HepG2 (cell line): ENCODE measurements at regions not wholly inside any gene's neighbourhood (a gene's known extent, or its start where the extent isn't known, plus 50 kb on each side); places are given as distances from the start of the nearest gene placed in this dataset.

Source experiments
- BRCA1 ChIP-seq: sonication (generic); formaldehyde crosslinking; IDR thresholded peaks from 2 replicates; pipeline ENCODE4 v1.4.0; 2020; ENCODE audit warnings: missing genetic modification reagents
- ELF4 ChIP-seq: sonication (generic); formaldehyde crosslinking; IDR thresholded peaks from 2 replicates; pipeline ENCODE4 v1.5.0; 2020; ENCODE audit warnings: missing genetic modification reagents, mild to moderate bottlenecking, moderate library complexity, borderline replicate concordance
- EZH2 ChIP-seq: conservative IDR thresholded peaks from 2 replicates; pipeline ENCODE4 v1.6.1; 2012; ENCODE audit warnings: mild to moderate bottlenecking, low read depth, low read length, moderate library complexity
- KLF15 ChIP-seq: sonication (generic); formaldehyde crosslinking; IDR thresholded peaks from 2 replicates; pipeline ENCODE4 v1.8.1; 2023; ENCODE audit warnings: borderline replicate concordance, mild to moderate bottlenecking, inconsistent platforms, missing genetic modification reagents, mixed read lengths
- MYC ChIP-seq: sonication (generic); formaldehyde crosslinking; IDR thresholded peaks from 2 replicates; pipeline ENCODE4 v1.9.0; 2021; ENCODE audit warnings: missing genetic modification reagents, borderline replicate concordance
- POLR2A ChIP-seq, 2 experiments: IDR thresholded peaks; 2 replicates each; pipeline ENCODE4 v1.6.1; 2011; ENCODE audit warnings: low read depth in 2 of 2, low read length in 2 of 2, mild to moderate bottlenecking in 1 of 2, moderate library complexity in 1 of 2; ENCODE audit not compliant: insufficient read depth in 1 of 2
- POLR2AphosphoS5 ChIP-seq: IDR thresholded peaks from 2 replicates; pipeline ENCODE4 v1.6.1; 2012; ENCODE audit warnings: low read depth, low read length
- POLR2G ChIP-seq: fragments of 200-400 bp; formaldehyde crosslinking; IDR thresholded peaks from 2 replicates; pipeline ENCODE4 v1.6.1; 2018; ENCODE audit warnings: mild to moderate bottlenecking, low read depth, low read length, moderate library complexity
- RAD21 ChIP-seq: fragments of 450-650 bp; formaldehyde crosslinking; IDR thresholded peaks from 2 replicates; pipeline ENCODE4 v1.5.0; 2020; ENCODE audit warnings: mild to moderate bottlenecking
- ZNF660 ChIP-seq: sonication (generic); formaldehyde crosslinking; IDR thresholded peaks from 2 replicates; pipeline ENCODE4 v1.5.1; 2020; ENCODE audit warnings: mild to moderate bottlenecking, low read depth, missing genetic modification reagents, borderline replicate concordance
- TF ChIP-seq, protein P1 (sequence below): sonication (generic); formaldehyde crosslinking; IDR thresholded peaks from 2 replicates; pipeline ENCODE4 v1.9.0; 2021; ENCODE audit warnings: missing genetic modification reagents, borderline replicate concordance
- TF ChIP-seq, protein P2 (sequence below), 2 experiments: sonication (generic) in 1 of 2; formaldehyde crosslinking in 1 of 2; IDR thresholded peaks; 2 replicates each; pipeline versions ENCODE4 v1.4.0 to v1.6.1; 2018 to 2020; ENCODE audit warnings: missing genetic modification reagents in 2 of 2, borderline replicate concordance in 1 of 2, low read depth in 1 of 2, mild to moderate bottlenecking in 1 of 2, missing biosample characterization in 1 of 2
- TF ChIP-seq, protein P3 (sequence below): sonication (generic); formaldehyde crosslinking; IDR thresholded peaks from 2 replicates; pipeline ENCODE4 v1.5.0; 2020; ENCODE audit warnings: mild to moderate bottlenecking, missing genetic modification reagents, moderate library complexity

DNA sequence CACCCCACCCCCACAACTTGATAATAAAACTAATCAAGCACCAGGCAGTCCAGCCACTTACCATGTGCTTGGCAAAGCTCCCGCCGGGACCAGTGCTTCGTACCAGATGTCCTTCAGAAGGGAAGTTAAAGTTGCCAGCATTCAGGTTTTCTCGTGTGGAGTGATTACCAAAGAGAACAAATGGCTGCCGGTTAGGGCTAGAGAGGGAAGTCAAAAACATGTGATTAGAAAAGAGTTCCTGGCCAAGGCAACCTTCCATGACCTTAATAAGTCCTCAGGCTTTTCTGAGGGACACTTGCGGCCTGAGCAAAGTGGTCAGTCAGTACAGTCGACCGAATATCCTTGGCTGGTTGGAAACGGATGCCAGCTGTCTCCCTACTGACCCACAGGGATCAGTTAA, 67.0 kb downstream of the DNAAF9 start:
- TF ChIP-seq MYC (no peak), BRCA1 (no peak), POLR2G (no peak), EZH2 (no peak), POLR2A (IDR thresholded peaks at IDR 0.05; ENCODE audit: insufficient read depth in 1 of 2, low read depth in 2 of 2, low read length in 2 of 2) (no peak), POLR2AphosphoS5 (no peak), RAD21 (CRISPR knock-in tag) (no peak), ZNF660 (CRISPR knock-in tag) (no peak), KLF15 (CRISPR knock-in tag) (no peak), ELF4 (no peak)
- TF ChIP-seq, protein P1, sequence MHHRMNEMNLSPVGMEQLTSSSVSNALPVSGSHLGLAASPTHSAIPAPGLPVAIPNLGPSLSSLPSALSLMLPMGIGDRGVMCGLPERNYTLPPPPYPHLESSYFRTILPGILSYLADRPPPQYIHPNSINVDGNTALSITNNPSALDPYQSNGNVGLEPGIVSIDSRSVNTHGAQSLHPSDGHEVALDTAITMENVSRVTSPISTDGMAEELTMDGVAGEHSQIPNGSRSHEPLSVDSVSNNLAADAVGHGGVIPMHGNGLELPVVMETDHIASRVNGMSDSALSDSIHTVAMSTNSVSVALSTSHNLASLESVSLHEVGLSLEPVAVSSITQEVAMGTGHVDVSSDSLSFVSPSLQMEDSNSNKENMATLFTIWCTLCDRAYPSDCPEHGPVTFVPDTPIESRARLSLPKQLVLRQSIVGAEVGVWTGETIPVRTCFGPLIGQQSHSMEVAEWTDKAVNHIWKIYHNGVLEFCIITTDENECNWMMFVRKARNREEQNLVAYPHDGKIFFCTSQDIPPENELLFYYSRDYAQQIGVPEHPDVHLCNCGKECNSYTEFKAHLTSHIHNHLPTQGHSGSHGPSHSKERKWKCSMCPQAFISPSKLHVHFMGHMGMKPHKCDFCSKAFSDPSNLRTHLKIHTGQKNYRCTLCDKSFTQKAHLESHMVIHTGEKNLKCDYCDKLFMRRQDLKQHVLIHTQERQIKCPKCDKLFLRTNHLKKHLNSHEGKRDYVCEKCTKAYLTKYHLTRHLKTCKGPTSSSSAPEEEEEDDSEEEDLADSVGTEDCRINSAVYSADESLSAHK (CRISPR knock-in tag), result no peak
- TF ChIP-seq, protein P2, sequence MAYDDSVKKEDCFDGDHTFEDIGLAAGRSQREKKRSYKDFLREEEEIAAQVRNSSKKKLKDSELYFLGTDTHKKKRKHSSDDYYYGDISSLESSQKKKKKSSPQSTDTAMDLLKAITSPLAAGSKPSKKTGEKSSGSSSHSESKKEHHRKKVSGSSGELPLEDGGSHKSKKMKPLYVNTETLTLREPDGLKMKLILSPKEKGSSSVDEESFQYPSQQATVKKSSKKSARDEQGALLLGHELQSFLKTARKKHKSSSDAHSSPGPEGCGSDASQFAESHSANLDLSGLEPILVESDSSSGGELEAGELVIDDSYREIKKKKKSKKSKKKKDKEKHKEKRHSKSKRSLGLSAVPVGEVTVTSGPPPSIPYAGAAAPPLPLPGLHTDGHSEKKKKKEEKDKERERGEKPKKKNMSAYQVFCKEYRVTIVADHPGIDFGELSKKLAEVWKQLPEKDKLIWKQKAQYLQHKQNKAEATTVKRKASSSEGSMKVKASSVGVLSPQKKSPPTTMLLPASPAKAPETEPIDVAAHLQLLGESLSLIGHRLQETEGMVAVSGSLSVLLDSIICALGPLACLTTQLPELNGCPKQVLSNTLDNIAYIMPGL (CRISPR knock-in tag; IDR thresholded peaks at IDR 0.05; ENCODE audit: borderline replicate concordance in 1 of 2, low read depth in 1 of 2), result no peak
- TF ChIP-seq, protein P3, sequence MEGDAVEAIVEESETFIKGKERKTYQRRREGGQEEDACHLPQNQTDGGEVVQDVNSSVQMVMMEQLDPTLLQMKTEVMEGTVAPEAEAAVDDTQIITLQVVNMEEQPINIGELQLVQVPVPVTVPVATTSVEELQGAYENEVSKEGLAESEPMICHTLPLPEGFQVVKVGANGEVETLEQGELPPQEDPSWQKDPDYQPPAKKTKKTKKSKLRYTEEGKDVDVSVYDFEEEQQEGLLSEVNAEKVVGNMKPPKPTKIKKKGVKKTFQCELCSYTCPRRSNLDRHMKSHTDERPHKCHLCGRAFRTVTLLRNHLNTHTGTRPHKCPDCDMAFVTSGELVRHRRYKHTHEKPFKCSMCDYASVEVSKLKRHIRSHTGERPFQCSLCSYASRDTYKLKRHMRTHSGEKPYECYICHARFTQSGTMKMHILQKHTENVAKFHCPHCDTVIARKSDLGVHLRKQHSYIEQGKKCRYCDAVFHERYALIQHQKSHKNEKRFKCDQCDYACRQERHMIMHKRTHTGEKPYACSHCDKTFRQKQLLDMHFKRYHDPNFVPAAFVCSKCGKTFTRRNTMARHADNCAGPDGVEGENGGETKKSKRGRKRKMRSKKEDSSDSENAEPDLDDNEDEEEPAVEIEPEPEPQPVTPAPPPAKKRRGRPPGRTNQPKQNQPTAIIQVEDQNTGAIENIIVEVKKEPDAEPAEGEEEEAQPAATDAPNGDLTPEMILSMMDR (CRISPR knock-in tag), result no peak
